ENCODE measurements at regions not wholly inside any gene's neighbourhood (a gene's known extent, or its start where the extent isn't known, plus 50 kb on each side); places are given as distances from the start of the nearest gene placed in this dataset.

GRCh38 chr14:58701156-58701555 lies 63.4 kb downstream of the DACT1 start:
- no peak for DNase-seq (ENCODE audit: low read depth, low spot score)
- TF ChIP-seq CTCF (IDR thresholded peaks at IDR 0.05; ENCODE audit: extremely low read depth in 1 of 2, insufficient read depth in 1 of 2, low read depth in 1 of 2, low read length in 2 of 2), result no peak
- TF ChIP-seq FOS (IDR thresholded peaks at IDR 0.05; ENCODE audit: borderline replicate concordance, insufficient read depth, low read length), result no peak
- TF ChIP-seq MAX (IDR thresholded peaks at IDR 0.05; ENCODE audit: insufficient read depth, insufficient read length), result no peak
- TF ChIP-seq JUN (IDR thresholded peaks at IDR 0.05; ENCODE audit: borderline replicate concordance, insufficient read depth, insufficient read length, low read depth), result no peak
- no peak for TF ChIP-seq EZH2 (IDR thresholded peaks at IDR 0.05; ENCODE audit: borderline replicate concordance, low read depth, low read length, severe bottlenecking)
- no peak for TF ChIP-seq POLR2AphosphoS5 (IDR thresholded peaks at IDR 0.05; ENCODE audit: insufficient read depth, low read depth, low read length)
- no peak for TF ChIP-seq POLR2A (IDR thresholded peaks at IDR 0.05; ENCODE audit: low read depth, low read length)
- no peak for TF ChIP-seq MYC (IDR thresholded peaks at IDR 0.05; ENCODE audit: low read depth, low read length)
- TF ChIP-seq GATA2 (IDR thresholded peaks at IDR 0.05; ENCODE audit: insufficient read depth, insufficient read length, low read depth, low read length), result no peak
- CTCF ChIA-PET, result no interaction called here
- H4K20me1 ChIP-seq (replicated peaks; ENCODE audit: control insufficient read depth, extremely low read depth, insufficient read depth, low read length), result no peaks in the 10 kb centered on the region
- H2AFZ ChIP-seq (ENCODE audit: low read depth, low read length), result no peak overlapping the region
- POLR2A ChIA-PET, result no interaction called here
- dilution Hi-C loops (cut with MboI; ENCODE audit: extremely low pct_ligation_motif_present, low sequenced_read_pairs) (no loop called here), intact Hi-C loops (cut with micrococcal nuclease) (no loop called here)
- FAIRE-seq, result no peak
- no peak overlapping the region for H3K27ac ChIP-seq (ENCODE audit: insufficient read depth, low read depth, low read length)
- H3K9ac ChIP-seq (replicated peaks; ENCODE audit: extremely low read depth, insufficient read depth, low read length), result no peak overlapping the region
- H3K79me2 ChIP-seq (ENCODE audit: control insufficient read depth, insufficient read depth, low read length), result no peaks in the 10 kb centered on the region
- no peaks in the 10 kb centered on the region for H3K36me3 ChIP-seq (ENCODE audit: control insufficient read depth in 2 of 2, extremely low read depth in 1 of 2, insufficient read depth in 2 of 2, low read length in 2 of 2)
- H3K9me3 ChIP-seq (replicated peaks; ENCODE audit: control insufficient read depth, insufficient read depth, low read length), result no peaks in the 10 kb centered on the region
- no peak overlapping the region for H3K4me3 ChIP-seq (replicated peaks in 1 of 3; ENCODE audit: insufficient read depth in 1 of 3, low read depth in 1 of 3, low read length in 3 of 3)
- H3K9me1 ChIP-seq (replicated peaks; ENCODE audit: control insufficient read depth, extremely low read depth, insufficient read depth, low read length), result no peaks in the 10 kb centered on the region
- no TSS peak for BruUV-seq (replicated peaks)
- H3K27me3 ChIP-seq (ENCODE audit: control insufficient read depth in 2 of 2, insufficient read depth in 2 of 2, low read length in 2 of 2), result no peaks in the 10 kb centered on the region
- no peak overlapping the region for H3K4me2 ChIP-seq (ENCODE audit: insufficient read depth, low read length)
- no peaks in the 10 kb centered on the region for H3K4me1 ChIP-seq (ENCODE audit: control insufficient read depth, extremely low read depth, insufficient read depth, low read length)
